Body of pancreas (tissue), 4 donors: ENCODE measurements at regions not wholly inside any gene's neighbourhood (a gene's known extent, or its start where the extent isn't known, plus 50 kb on each side); places are given as distances from the start of the nearest gene placed in this dataset.

Experiments used
- CTCF ChIP-seq, 7 experiments: fragments of 450-650 bp in 4 of 7; fragments of 200-600 bp in 3 of 7; sonication (generic) in 3 of 7; IDR thresholded peaks; one replicate each; pipeline ENCODE4 v1.5.1; 2016 to 2019; ENCODE audit warnings: antibody characterized with exemption in 7 of 7
- POLR2A ChIP-seq, 3 donors: fragments of 450-650 bp; IDR thresholded peaks; one replicate each; pipeline ENCODE4 v1.6.1; 2016; ENCODE audit warnings: antibody characterized with exemption in 3 of 3, mild to moderate bottlenecking in 2 of 3

DNA sequence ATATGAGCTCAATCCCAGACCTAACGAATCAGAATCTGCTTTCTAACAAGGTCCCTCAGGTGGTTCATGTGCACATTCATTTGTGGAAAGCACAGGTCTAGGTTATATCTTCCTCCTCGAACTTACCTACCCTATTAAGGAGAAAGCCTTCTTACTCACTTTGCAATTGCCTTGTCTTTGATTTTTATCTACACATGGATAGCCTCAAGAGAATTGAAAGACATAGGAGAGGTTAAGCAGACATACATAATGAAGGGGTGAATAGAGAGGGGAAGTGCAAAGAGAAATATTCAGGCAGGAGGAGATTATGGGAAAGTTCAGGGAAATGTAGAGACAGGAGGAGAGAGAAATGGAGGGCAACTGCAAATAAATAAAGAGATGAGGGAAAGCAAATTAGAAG, 422.9 kb upstream of the ADAMTS9 start:
- TF ChIP-seq CTCF (IDR thresholded peaks at IDR 0.05) (no peak), POLR2A (IDR thresholded peaks at IDR 0.05) (no peak)
